CD4-positive, alpha-beta T cell treated with Interferon gamma for 1 hour (primary cell): ENCODE measurements at regions not wholly inside any gene's neighbourhood (a gene's known extent, or its start where the extent isn't known, plus 50 kb on each side); places are given as distances from the start of the nearest gene placed in this dataset.
A peak's percentile ranks its signal among the peaks of the same experiment; 100 is the strongest.

Experiments used
- DNase-seq: peaks from one replicate; pipeline ENCODE4 v3.0.0-alpha.2; 2020

DNA sequence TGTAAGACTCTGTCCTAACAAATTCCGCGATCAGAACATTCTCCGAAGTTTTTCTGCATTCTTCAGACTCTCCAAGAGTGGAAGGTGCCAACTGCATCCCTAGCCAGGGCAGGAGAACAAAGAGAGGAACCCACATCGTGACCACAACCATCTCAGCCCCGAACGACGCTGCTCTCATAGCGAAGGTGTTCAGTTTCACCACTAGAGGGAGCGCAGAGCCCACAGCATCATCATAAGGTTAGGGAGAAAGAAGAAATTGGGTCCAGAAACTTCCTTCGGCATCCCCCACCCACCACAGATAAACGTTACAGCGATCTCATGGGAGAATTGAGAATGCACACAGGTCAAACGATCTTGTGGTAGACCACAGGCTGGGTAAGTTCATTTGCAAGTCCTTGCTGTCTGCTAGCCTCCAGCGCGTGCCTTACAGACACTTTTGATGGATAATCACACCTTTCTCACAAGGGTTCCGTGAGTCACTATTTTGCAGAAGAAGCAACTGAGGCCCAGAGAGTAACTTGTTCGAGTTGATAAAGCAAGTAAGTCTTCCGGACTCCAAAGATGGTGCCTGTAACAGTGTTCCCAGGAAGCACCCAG lies 53.7 kb upstream of the ARL4C start:
- peak; percentile 54 for DNase-seq

GRCh38 chr2:234550056-234550455 lies 53.2 kb upstream of the ARL4C start:
- DNase-seq: no peak

DNA sequence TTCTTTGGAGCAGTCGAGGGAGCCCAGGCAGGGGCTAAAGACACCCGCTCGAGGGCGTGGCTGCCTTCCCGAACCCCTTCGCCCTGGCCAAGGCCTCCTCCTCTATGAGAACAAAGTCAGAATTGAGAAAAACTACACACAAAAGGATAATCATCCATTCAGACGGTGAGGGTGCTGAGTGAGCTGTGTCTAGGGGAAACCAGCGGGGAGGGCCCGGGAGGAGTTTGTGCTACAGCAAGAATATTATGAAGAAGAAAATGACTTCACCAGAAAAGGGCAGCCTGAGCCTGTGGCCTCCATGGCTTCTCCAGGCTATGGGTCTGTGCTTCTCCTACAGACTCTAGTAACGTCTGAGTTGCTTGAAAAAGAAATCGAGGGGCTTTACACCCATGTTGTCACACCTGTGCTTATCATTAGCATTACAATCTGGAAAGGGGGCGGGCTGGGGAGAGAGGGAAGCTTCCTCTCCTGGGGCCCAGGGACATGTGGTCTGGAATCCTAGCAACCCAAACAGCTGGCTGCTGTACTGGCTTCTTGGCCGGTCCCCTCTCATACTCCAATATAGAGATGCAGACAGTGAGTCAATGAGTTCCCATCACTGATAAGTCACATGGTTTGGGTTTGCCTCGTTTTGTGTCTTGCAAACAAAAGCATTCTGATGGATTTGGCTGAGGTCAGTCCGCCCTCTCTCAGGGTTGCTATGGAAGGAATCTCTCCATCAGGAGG lies 52.0 kb upstream of the ARL4C start:
- DNase-seq: no peak

- DNase-seq: no peak
These were observed 49.9 kb upstream of the ARL4C start for GRCh38 chr2:234546770-234547169.
